Chondrocyte (in vitro differentiated cells): ENCODE measurements at regions not wholly inside any gene's neighbourhood (a gene's known extent, or its start where the extent isn't known, plus 50 kb on each side); places are given as distances from the start of the nearest gene placed in this dataset.

ENCODE experiments used
- DNase-seq: peaks from one replicate; pipeline ENCODE4 v3.0.0; 2021; ENCODE audit warnings: mixed read lengths, low spot score
- H3K27ac Mint-ChIP-seq: one replicate; pipeline ENCODE4 v1.8.0; 2021; ENCODE audit warnings: mild to moderate bottlenecking, moderate library complexity, mixed read lengths; ENCODE audit not compliant: unreplicated experiment
- H3K27me3 Mint-ChIP-seq: 2 replicates; pipeline ENCODE4 v1.8.0; 2021; ENCODE audit warnings: low read depth, mixed read lengths
- H3K36me3 Mint-ChIP-seq: 2 replicates; pipeline ENCODE4 v1.8.0; 2021; ENCODE audit warnings: low read depth, mixed read lengths
- H3K4me1 Mint-ChIP-seq: 2 replicates; pipeline ENCODE4 v1.8.0; 2021; ENCODE audit warnings: low read depth, mild to moderate bottlenecking, mixed read lengths
- H3K4me3 Mint-ChIP-seq: one replicate; pipeline ENCODE4 v1.8.0; 2021; ENCODE audit warnings: mild to moderate bottlenecking, moderate library complexity, mixed read lengths; ENCODE audit not compliant: unreplicated experiment
- H3K9me3 Mint-ChIP-seq: 2 replicates; pipeline ENCODE4 v1.8.0; 2021; ENCODE audit warnings: low read depth, mixed read lengths
- CTCF ChIP-seq: fragments of 200-600 bp; sonication (generic); IDR thresholded peaks from 2 replicates; pipeline ENCODE4 v1.5.0; 2021; ENCODE audit warnings: antibody characterized with exemption, mild to moderate bottlenecking, moderate library complexity

- Mint-ChIP-seq H3K4me3 (no peak overlapping the region), H3K4me1 (no peaks in the 10 kb centered on the region), H3K27me3 (no peaks in the 10 kb centered on the region), H3K9me3 (peaks cover 61% of the 10 kb centered on the region), H3K36me3 (no peaks in the 10 kb centered on the region), H3K27ac (no peak overlapping the region)
- TF ChIP-seq CTCF = no peak
- DNase-seq = no peak
Observed at GRCh38 chr19:27660428-27660827, 1552.5 kb downstream of the UQCRFS1 start.

- Mint-ChIP-seq H3K36me3 (no peaks in the 10 kb centered on the region), H3K4me1 (no peaks in the 10 kb centered on the region), H3K9me3 (peaks cover 78% of the 10 kb centered on the region), H3K4me3 (no peak overlapping the region), H3K27me3 (no peaks in the 10 kb centered on the region), H3K27ac (no peak overlapping the region)
- no peak for DNase-seq
- no peak for TF ChIP-seq CTCF
Observed at GRCh38 chr19:27657271-27658051, 1555.5 kb downstream of the UQCRFS1 start.

- peaks cover 94% of the 10 kb centered on the region for H3K9me3 Mint-ChIP-seq
- DNase-seq = no peak
- H3K36me3 Mint-ChIP-seq = no peaks in the 10 kb centered on the region
- H3K4me1 Mint-ChIP-seq = no peaks in the 10 kb centered on the region
- H3K27ac Mint-ChIP-seq = no peak overlapping the region
- no peak for TF ChIP-seq CTCF
- H3K27me3 Mint-ChIP-seq = no peaks in the 10 kb centered on the region
- H3K4me3 Mint-ChIP-seq = no peak overlapping the region
Observed at GRCh38 chr19:27654266-27654990, 1558.5 kb downstream of the UQCRFS1 start.

- no peak overlapping the region for H3K4me3 Mint-ChIP-seq
- no peaks in the 10 kb centered on the region for H3K4me1 Mint-ChIP-seq
- H3K36me3 Mint-ChIP-seq = no peaks in the 10 kb centered on the region
- H3K27ac Mint-ChIP-seq = no peak overlapping the region
- DNase-seq = no peak
- no peaks in the 10 kb centered on the region for H3K27me3 Mint-ChIP-seq
- no peak for TF ChIP-seq CTCF
- peaks cover 94% of the 10 kb centered on the region for H3K9me3 Mint-ChIP-seq
Observed at GRCh38 chr19:27652796-27653195, 1560.2 kb downstream of the UQCRFS1 start.

- DNase-seq = no peak
- Mint-ChIP-seq H3K27me3 (no peaks in the 10 kb centered on the region), H3K27ac (no peak overlapping the region), H3K4me1 (no peaks in the 10 kb centered on the region), H3K9me3 (peaks cover 93% of the 10 kb centered on the region), H3K36me3 (no peaks in the 10 kb centered on the region), H3K4me3 (no peak overlapping the region)
- no peak for TF ChIP-seq CTCF
Observed at GRCh38 chr19:27652281-27652680, 1560.7 kb downstream of the UQCRFS1 start.
